Mucosa of stomach (tissue), 1 donor: ENCODE measurements at regions not wholly inside any gene's neighbourhood (a gene's known extent, or its start where the extent isn't known, plus 50 kb on each side); places are given as distances from the start of the nearest gene placed in this dataset.
"Not testable (repeated sequence)": the region's sequence is repeated elsewhere in the genome, so short reads cannot be mapped to it uniquely, and the experiment has no call there.

ENCODE experiments used
- H3K27me3 ChIP-seq: one replicate; pipeline ENCODE4 v1.7.0; 2013; ENCODE audit warnings: mild to moderate bottlenecking, low read length; ENCODE audit not compliant: control insufficient read depth, insufficient read depth
- H3K36me3 ChIP-seq: one replicate; pipeline ENCODE4 v1.7.0; 2013; ENCODE audit warnings: low read length; ENCODE audit not compliant: control insufficient read depth, insufficient read depth
- H3K4me1 ChIP-seq: one replicate; pipeline ENCODE4 v1.7.0; 2013; ENCODE audit warnings: mild to moderate bottlenecking, low read length; ENCODE audit not compliant: control insufficient read depth, insufficient read depth
- H3K4me3 ChIP-seq: one replicate; pipeline ENCODE4 v1.7.0; 2013; ENCODE audit warnings: low read length
- H3K9ac ChIP-seq: one replicate; pipeline ENCODE4 v1.7.0; 2013; ENCODE audit warnings: mild to moderate bottlenecking, low read length, moderate library complexity
- H3K9me3 ChIP-seq: one replicate; pipeline ENCODE4 v1.7.0; 2013; ENCODE audit warnings: mild to moderate bottlenecking, low read length, moderate library complexity; ENCODE audit not compliant: control insufficient read depth
- donor health status: Pancreatic carcinoma.

GRCh38 chr2:111517050-111517720 is 366.8 kb downstream of the ANAPC1 start:
- H3K4me1 ChIP-seq, H3K27me3 ChIP-seq, H3K4me3 ChIP-seq, H3K9me3 ChIP-seq, H3K36me3 ChIP-seq, H3K9ac ChIP-seq: not testable (repeated sequence)

GRCh38 chr2:111517721-111518053 is 366.3 kb downstream of the ANAPC1 start:
- H3K27me3 ChIP-seq, H3K9ac ChIP-seq, H3K4me1 ChIP-seq, H3K36me3 ChIP-seq, H3K9me3 ChIP-seq, H3K4me3 ChIP-seq: not testable (repeated sequence)

GRCh38 chr2:111519071-111519470 is 364.9 kb downstream of the ANAPC1 start:
- no peaks in the 10 kb centered on the region for H3K36me3 ChIP-seq
- no peak overlapping the region for H3K4me3 ChIP-seq
- H3K9ac ChIP-seq = no peak overlapping the region
- H3K27me3 ChIP-seq = no peaks in the 10 kb centered on the region
- H3K4me1 ChIP-seq = no peaks in the 10 kb centered on the region
- H3K9me3 ChIP-seq = no peaks in the 10 kb centered on the region

GRCh38 chr2:111522231-111522768 is 361.7 kb downstream of the ANAPC1 start:
- no peaks in the 10 kb centered on the region for H3K36me3 ChIP-seq
- peaks cover 4% of the 10 kb centered on the region for H3K27me3 ChIP-seq
- H3K9ac ChIP-seq = no peak overlapping the region
- H3K9me3 ChIP-seq = no peaks in the 10 kb centered on the region
- H3K4me3 ChIP-seq = no peak overlapping the region
- no peaks in the 10 kb centered on the region for H3K4me1 ChIP-seq

GRCh38 chr2:111523009-111523408 is 361.0 kb downstream of the ANAPC1 start:
- Histone ChIP-seq H3K9ac (no peak overlapping the region), H3K4me1 (no peaks in the 10 kb centered on the region), H3K4me3 (no peak overlapping the region), H3K9me3 (no peaks in the 10 kb centered on the region), H3K27me3 (peaks cover 4% of the 10 kb centered on the region), H3K36me3 (no peaks in the 10 kb centered on the region)

GRCh38 chr2:111525026-111525425 is 359.0 kb downstream of the ANAPC1 start:
- H3K27me3 ChIP-seq, H3K9ac ChIP-seq, H3K4me1 ChIP-seq, H3K9me3 ChIP-seq, H3K36me3 ChIP-seq, H3K4me3 ChIP-seq: not testable (repeated sequence)

GRCh38 chr2:111526041-111526639 is 357.9 kb downstream of the ANAPC1 start:
- not testable (repeated sequence) for H3K9ac ChIP-seq, H3K4me1 ChIP-seq, H3K9me3 ChIP-seq, H3K36me3 ChIP-seq, H3K27me3 ChIP-seq, H3K4me3 ChIP-seq

- not testable (repeated sequence) for H3K27me3 ChIP-seq, H3K9ac ChIP-seq, H3K36me3 ChIP-seq, H3K9me3 ChIP-seq, H3K4me3 ChIP-seq, H3K4me1 ChIP-seq
Measured at GRCh38 chr2:111527707-111528400, 356.1 kb downstream of the ANAPC1 start.

GRCh38 chr2:111529022-111529421 is 355.0 kb downstream of the ANAPC1 start:
- not testable (repeated sequence) for H3K4me1 ChIP-seq, H3K9ac ChIP-seq, H3K27me3 ChIP-seq, H3K9me3 ChIP-seq, H3K36me3 ChIP-seq, H3K4me3 ChIP-seq

- not testable (repeated sequence) for H3K9me3 ChIP-seq, H3K4me3 ChIP-seq, H3K9ac ChIP-seq, H3K36me3 ChIP-seq, H3K4me1 ChIP-seq, H3K27me3 ChIP-seq
Measured at GRCh38 chr2:111530239-111530965, 353.6 kb downstream of the ANAPC1 start.

- H3K36me3 ChIP-seq, H3K4me1 ChIP-seq, H3K27me3 ChIP-seq, H3K9ac ChIP-seq, H3K4me3 ChIP-seq, H3K9me3 ChIP-seq: not testable (repeated sequence)
Measured at GRCh38 chr2:111532682-111533556, 351.1 kb downstream of the ANAPC1 start.
